NB4 (cell line): ENCODE measurements at regions not wholly inside any gene's neighbourhood (a gene's known extent, or its start where the extent isn't known, plus 50 kb on each side); places are given as distances from the start of the nearest gene placed in this dataset.

ENCODE experiments used
- CTCF ChIP-seq: IDR thresholded peaks from one replicate; pipeline ENCODE4 v1.5.1; 2012; ENCODE audit warnings: low read depth, low read length
- POLR2A ChIP-seq: IDR thresholded peaks from 2 replicates; pipeline ENCODE4 v1.6.1; 2011; ENCODE audit warnings: mild to moderate bottlenecking; ENCODE audit not compliant: insufficient read length; ENCODE audit errors: extremely low read depth
- TF ChIP-seq, protein P1 (sequence below): IDR thresholded peaks from 2 replicates; pipeline ENCODE4 v1.6.1; 2011; ENCODE audit warnings: low read depth, low read length

- TF ChIP-seq, protein P1, sequence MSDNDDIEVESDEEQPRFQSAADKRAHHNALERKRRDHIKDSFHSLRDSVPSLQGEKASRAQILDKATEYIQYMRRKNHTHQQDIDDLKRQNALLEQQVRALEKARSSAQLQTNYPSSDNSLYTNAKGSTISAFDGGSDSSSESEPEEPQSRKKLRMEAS, result no peak
- no peak for TF ChIP-seq CTCF
- no peak for TF ChIP-seq POLR2A
Measured at GRCh38 chr13:111399776-111400538, 79.5 kb downstream of the TEX29 start.
